Activated CD8-positive, alpha-beta T cell treated with anti-CD3 and anti-CD28 coated beads for 36 hours (primary cell): ENCODE measurements at regions not wholly inside any gene's neighbourhood (a gene's known extent, or its start where the extent isn't known, plus 50 kb on each side); places are given as distances from the start of the nearest gene placed in this dataset.
A peak's percentile ranks its signal among the peaks of the same experiment; 100 is the strongest.

Experiments
- ATAC-seq: fragments of 200-7000 bp; cut with Tn5 transposase; one replicate; pipeline ENCODE4 v1.10.0; 2021; ENCODE audit warnings: mild to moderate bottlenecking, moderate library complexity
- CTCF ChIA-PET: fragments of 350-600 bp; sonication (Branson Sonifier 250); formaldehyde crosslinking; loops from one replicate; lab custom pipeline; 2021; ENCODE audit warnings: antibody characterized with exemption; lab: Charles Lee
- POLR2A ChIA-PET: fragments of 350-600 bp; sonication (Branson Sonifier 250); formaldehyde crosslinking; loops from one replicate; lab custom pipeline; 2021; ENCODE audit warnings: antibody characterized with exemption; lab: Charles Lee
- DNase-seq: peaks from one replicate; pipeline ENCODE4 v3.0.0-alpha.2; 2020
- H3K27ac Mint-ChIP-seq: one replicate; pipeline ENCODE4 v1.8.0; 2021; ENCODE audit warnings: mild to moderate bottlenecking, mixed read lengths
- H3K27me3 Mint-ChIP-seq: one replicate; pipeline ENCODE4 v1.8.0; 2021; ENCODE audit warnings: mixed read lengths
- H3K36me3 Mint-ChIP-seq: one replicate; pipeline ENCODE4 v1.8.0; 2021; ENCODE audit warnings: low read depth, mixed read lengths
- H3K4me1 Mint-ChIP-seq: one replicate; pipeline ENCODE4 v1.8.0; 2021; ENCODE audit warnings: low read depth, mixed read lengths
- H3K4me3 Mint-ChIP-seq: one replicate; pipeline ENCODE4 v1.8.0; 2021; ENCODE audit warnings: mild to moderate bottlenecking, moderate library complexity, mixed read lengths
- H3K9me3 Mint-ChIP-seq: one replicate; pipeline ENCODE4 v1.8.0; 2021; ENCODE audit warnings: mixed read lengths
- intact Hi-C: fragments of 100-400 bp; cut with micrococcal nuclease; formaldehyde crosslinking; loops from one replicate; pipeline ENCODE4 v1.10.0; 2022
- TF ChIP-seq, protein P1 (sequence below): fragments of 200-600 bp; IDR thresholded peaks from one replicate; pipeline ENCODE4 v1.8.0; 2022; ENCODE audit warnings: antibody characterized with exemption, mild to moderate bottlenecking

DNA sequence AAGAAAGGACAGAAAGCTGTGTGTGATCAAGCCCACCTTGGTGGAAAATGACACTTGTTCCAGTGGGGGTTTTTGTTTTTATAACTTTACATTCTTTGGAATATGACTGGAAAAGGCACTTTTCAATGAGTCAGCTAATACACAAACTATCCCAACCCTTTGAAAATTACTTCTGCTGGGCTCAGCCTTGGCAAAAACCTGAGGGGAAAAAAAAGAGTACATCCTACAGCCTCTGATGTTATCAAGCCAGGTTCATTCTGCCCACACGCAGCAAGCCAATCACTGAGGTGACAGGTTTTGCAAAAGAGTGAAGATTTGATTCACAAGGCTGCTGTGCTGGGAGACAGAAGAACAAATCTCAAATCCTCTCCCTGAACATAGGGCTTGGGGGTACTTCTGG, 484.5 kb upstream of the ERCC4 start:
- no peaks in the 10 kb centered on the region for H3K4me1 Mint-ChIP-seq
- no peak overlapping the region for H3K4me3 Mint-ChIP-seq
- CTCF ChIA-PET = no interaction called here
- no peaks in the 10 kb centered on the region for H3K27me3 Mint-ChIP-seq
- POLR2A ChIA-PET = no interaction called here
- ATAC-seq = no peak
- H3K36me3 Mint-ChIP-seq = no peaks in the 10 kb centered on the region
- no peaks in the 10 kb centered on the region for H3K9me3 Mint-ChIP-seq
- no peak for DNase-seq
- TF ChIP-seq, protein P1, sequence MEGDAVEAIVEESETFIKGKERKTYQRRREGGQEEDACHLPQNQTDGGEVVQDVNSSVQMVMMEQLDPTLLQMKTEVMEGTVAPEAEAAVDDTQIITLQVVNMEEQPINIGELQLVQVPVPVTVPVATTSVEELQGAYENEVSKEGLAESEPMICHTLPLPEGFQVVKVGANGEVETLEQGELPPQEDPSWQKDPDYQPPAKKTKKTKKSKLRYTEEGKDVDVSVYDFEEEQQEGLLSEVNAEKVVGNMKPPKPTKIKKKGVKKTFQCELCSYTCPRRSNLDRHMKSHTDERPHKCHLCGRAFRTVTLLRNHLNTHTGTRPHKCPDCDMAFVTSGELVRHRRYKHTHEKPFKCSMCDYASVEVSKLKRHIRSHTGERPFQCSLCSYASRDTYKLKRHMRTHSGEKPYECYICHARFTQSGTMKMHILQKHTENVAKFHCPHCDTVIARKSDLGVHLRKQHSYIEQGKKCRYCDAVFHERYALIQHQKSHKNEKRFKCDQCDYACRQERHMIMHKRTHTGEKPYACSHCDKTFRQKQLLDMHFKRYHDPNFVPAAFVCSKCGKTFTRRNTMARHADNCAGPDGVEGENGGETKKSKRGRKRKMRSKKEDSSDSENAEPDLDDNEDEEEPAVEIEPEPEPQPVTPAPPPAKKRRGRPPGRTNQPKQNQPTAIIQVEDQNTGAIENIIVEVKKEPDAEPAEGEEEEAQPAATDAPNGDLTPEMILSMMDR = no peak
- intact Hi-C loops = no loop called here
- H3K27ac Mint-ChIP-seq = no peak overlapping the region

DNA sequence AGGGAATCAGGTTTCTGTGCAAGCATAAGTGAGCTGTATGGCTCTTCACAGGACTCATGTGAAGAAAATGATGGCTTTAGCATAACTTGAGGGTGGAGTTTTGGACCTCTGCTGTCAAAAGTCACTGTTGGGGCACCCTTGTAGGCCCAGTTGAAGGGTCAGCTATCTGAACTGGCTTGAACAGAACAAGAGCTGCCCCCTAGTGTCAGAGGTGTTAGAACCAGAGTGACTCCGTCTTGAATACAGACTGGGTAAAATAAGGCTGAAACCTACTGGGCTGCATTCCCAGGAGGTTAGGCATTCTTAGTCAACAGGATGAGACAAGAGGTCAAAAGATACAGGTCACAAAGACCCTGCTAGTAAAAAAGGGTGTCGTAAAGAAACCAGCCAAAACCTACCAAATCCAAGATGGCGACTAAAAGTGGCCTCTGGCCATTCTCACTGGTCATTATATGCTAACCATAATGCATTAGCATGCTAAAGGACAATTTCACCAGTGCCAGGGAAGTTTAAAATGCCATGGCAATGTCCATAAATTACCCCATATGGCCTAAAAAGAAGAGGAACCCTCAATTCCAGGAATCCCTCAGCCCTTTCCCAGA, 484.0 kb upstream of the ERCC4 start:
- no peaks in the 10 kb centered on the region for H3K4me1 Mint-ChIP-seq
- no peaks in the 10 kb centered on the region for H3K9me3 Mint-ChIP-seq
- DNase-seq (no peak), ATAC-seq (no peak)
- ChIA-PET CTCF (no interaction called here), POLR2A (no interaction called here)
- no peak overlapping the region for H3K27ac Mint-ChIP-seq
- intact Hi-C loops = no loop called here
- TF ChIP-seq, protein P1 = no peak
- no peaks in the 10 kb centered on the region for H3K27me3 Mint-ChIP-seq
- no peaks in the 10 kb centered on the region for H3K36me3 Mint-ChIP-seq
- no peak overlapping the region for H3K4me3 Mint-ChIP-seq

DNA sequence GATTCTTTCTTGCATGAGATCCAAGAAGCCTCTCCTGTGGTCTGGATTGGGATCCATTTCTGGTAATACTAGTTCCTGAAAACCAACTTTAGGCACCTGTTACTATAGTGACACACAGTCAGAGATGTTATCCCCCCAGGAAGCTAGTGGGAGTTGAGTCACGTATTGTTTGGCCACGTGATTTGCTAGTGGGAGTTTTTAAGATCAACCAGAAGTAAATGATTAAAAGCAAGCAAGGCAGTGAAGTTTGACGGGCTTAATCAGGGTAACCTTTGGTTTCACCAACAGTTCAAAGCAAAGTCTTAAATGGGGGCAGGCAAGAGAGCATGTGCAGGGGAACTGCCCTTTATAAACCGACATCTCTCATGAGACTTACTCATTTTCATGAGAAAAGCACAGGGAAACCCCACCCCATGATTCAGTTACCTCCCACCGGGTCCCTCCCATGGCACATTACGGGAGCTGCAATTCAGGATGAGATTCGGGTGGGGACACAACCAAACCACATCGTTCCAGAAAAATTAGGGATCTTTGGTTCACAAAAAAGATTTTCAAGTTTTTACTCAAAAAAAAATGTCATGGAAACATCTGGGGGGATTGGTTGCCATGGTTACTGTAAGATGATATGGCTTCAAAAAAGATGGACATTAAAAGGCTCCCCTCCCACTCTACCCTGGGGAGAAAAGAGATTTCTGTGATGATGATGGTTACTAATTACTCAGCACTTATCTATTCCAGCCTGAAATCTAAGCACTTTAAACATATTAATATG, 483.1 kb upstream of the ERCC4 start:
- ChIA-PET CTCF (no interaction called here), POLR2A (no interaction called here)
- no peak overlapping the region for H3K27ac Mint-ChIP-seq
- H3K36me3 Mint-ChIP-seq = no peaks in the 10 kb centered on the region
- no peaks in the 10 kb centered on the region for H3K9me3 Mint-ChIP-seq
- no peaks in the 10 kb centered on the region for H3K27me3 Mint-ChIP-seq
- intact Hi-C loops = no loop called here
- ATAC-seq (peak; percentile 61), DNase-seq (peak; percentile 5)
- no peak overlapping the region for H3K4me3 Mint-ChIP-seq
- H3K4me1 Mint-ChIP-seq = no peaks in the 10 kb centered on the region
- TF ChIP-seq, protein P1 = no peak

DNA sequence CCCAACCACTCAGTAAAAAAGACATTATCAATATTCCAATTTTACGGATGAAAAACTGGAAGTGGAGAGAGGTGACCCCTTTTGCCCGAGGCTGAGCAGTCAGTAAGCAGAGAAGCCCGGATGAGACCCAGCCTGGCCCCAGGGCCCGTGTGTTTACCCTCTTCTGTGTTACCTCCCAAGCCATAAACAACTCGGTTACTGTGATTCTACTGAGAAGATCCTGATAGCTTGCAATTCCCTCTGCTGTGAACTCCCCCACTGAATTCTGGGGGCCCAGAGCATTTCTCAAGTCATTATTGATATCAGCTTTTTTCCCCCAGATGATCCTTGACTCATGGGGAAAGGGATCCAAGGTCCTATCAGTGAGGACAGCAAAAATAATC, 482.6 kb upstream of the ERCC4 start:
- CTCF ChIA-PET = interaction anchor here (1.2 kb wide), 1 partner anchor 10 kb away, joined by 3 read pairs; no protein-coding TSS in a partner anchor
- POLR2A ChIA-PET = no interaction called here
- no peaks in the 10 kb centered on the region for H3K9me3 Mint-ChIP-seq
- DNase-seq (no peak), ATAC-seq (no peak)
- no peaks in the 10 kb centered on the region for H3K4me1 Mint-ChIP-seq
- intact Hi-C loops = no loop called here
- no peak overlapping the region for H3K27ac Mint-ChIP-seq
- TF ChIP-seq, protein P1 = no peak
- H3K36me3 Mint-ChIP-seq = no peaks in the 10 kb centered on the region
- H3K27me3 Mint-ChIP-seq = no peaks in the 10 kb centered on the region
- H3K4me3 Mint-ChIP-seq = no peak overlapping the region

DNA sequence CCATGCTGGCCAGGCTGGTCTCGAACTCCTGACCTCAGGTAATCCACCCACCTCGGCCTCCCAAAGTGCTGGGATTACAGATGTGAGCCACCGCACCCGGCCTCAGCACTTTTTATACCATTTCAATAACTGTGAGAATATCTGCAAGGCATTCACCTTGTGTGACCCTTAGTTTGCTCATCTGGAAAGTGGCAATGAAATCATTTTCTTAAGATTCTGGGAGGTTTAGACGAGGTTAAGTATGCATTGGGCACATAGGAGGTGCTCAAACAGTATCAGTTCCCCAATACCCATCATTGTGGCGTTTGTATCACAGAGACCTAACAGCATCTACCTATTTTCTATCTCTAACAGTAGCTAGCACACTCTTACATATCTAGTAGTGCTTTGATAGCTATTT, 481.9 kb upstream of the ERCC4 start:
- Mint-ChIP-seq H3K27ac (no peak overlapping the region), H3K9me3 (no peaks in the 10 kb centered on the region), H3K4me3 (no peak overlapping the region), H3K27me3 (no peaks in the 10 kb centered on the region), H3K36me3 (no peaks in the 10 kb centered on the region), H3K4me1 (no peaks in the 10 kb centered on the region)
- ATAC-seq (no peak), DNase-seq (no peak)
- intact Hi-C loops = no loop called here
- TF ChIP-seq, protein P1 = no peak
- ChIA-PET POLR2A (no interaction called here), CTCF (interaction anchor here (1.2 kb wide), 1 partner anchor 11 kb away, joined by 3 read pairs; no protein-coding TSS in a partner anchor)
